ENCODE measurements at regions not wholly inside any gene's neighbourhood (a gene's known extent, or its start where the extent isn't known, plus 50 kb on each side); places are given as distances from the start of the nearest gene placed in this dataset.

- DNase-seq (ENCODE audit: insufficient read length, low spot score) (no peak), FAIRE-seq (no peak)
- no peak for TF ChIP-seq POLR2A (IDR thresholded peaks at IDR 0.05; ENCODE audit: low read depth, low read length)
Measured at GRCh38 chr5:163608621-163609020, 103.2 kb downstream of the MAT2B start.

- FAIRE-seq, result no peak
- TF ChIP-seq POLR2A (IDR thresholded peaks at IDR 0.05; ENCODE audit: low read depth, low read length), result no peak
- no peak for DNase-seq (ENCODE audit: insufficient read length, low spot score)
Measured at GRCh38 chr5:163609910-163610309, 104.5 kb downstream of the MAT2B start.

GRCh38 chr5:163612358-163613149, 107.1 kb downstream of the MAT2B start:
- no peak for FAIRE-seq
- TF ChIP-seq POLR2A (IDR thresholded peaks at IDR 0.05; ENCODE audit: low read depth, low read length), result no peak
- no peak for DNase-seq (ENCODE audit: insufficient read length, low spot score)

- TF ChIP-seq POLR2A (IDR thresholded peaks at IDR 0.05; ENCODE audit: low read depth, low read length), result no peak
- no peak for FAIRE-seq
- no peak for DNase-seq (ENCODE audit: insufficient read length, low spot score)
Measured at GRCh38 chr5:163613150-163613442, 107.7 kb downstream of the MAT2B start.

GRCh38 chr5:163614787-163615186, 109.4 kb downstream of the MAT2B start:
- FAIRE-seq (no peak), DNase-seq (ENCODE audit: insufficient read length, low spot score) (no peak)
- TF ChIP-seq POLR2A (IDR thresholded peaks at IDR 0.05; ENCODE audit: low read depth, low read length), result no peak

GRCh38 chr5:163619273-163619934, 114.0 kb downstream of the MAT2B start:
- TF ChIP-seq POLR2A (IDR thresholded peaks at IDR 0.05; ENCODE audit: low read depth, low read length), result no peak
- no peak for DNase-seq (ENCODE audit: insufficient read length, low spot score)
- FAIRE-seq, result no peak

GRCh38 chr5:163619951-163620350, 114.5 kb downstream of the MAT2B start:
- no peak for FAIRE-seq
- no peak for TF ChIP-seq POLR2A (IDR thresholded peaks at IDR 0.05; ENCODE audit: low read depth, low read length)
- no peak for DNase-seq (ENCODE audit: insufficient read length, low spot score)

GRCh38 chr5:163622799-163623198, 117.4 kb downstream of the MAT2B start:
- DNase-seq (ENCODE audit: insufficient read length, low spot score) (no peak), FAIRE-seq (no peak)
- no peak for TF ChIP-seq POLR2A (IDR thresholded peaks at IDR 0.05; ENCODE audit: low read depth, low read length)

GRCh38 chr5:163623524-163623923, 118.1 kb downstream of the MAT2B start:
- no peak for TF ChIP-seq POLR2A (IDR thresholded peaks at IDR 0.05; ENCODE audit: low read depth, low read length)
- FAIRE-seq (no peak), DNase-seq (ENCODE audit: insufficient read length, low spot score) (no peak)

- TF ChIP-seq POLR2A (IDR thresholded peaks at IDR 0.05; ENCODE audit: low read depth, low read length), result no peak
- DNase-seq (ENCODE audit: insufficient read length, low spot score), result no peak
- no peak for FAIRE-seq
Measured at GRCh38 chr5:163623986-163624385, 118.6 kb downstream of the MAT2B start.

GRCh38 chr5:163624431-163624830, 119.0 kb downstream of the MAT2B start:
- no peak for DNase-seq (ENCODE audit: insufficient read length, low spot score)
- no peak for FAIRE-seq
- TF ChIP-seq POLR2A (IDR thresholded peaks at IDR 0.05; ENCODE audit: low read depth, low read length), result no peak

- no peak for TF ChIP-seq POLR2A (IDR thresholded peaks at IDR 0.05; ENCODE audit: low read depth, low read length)
- FAIRE-seq, result no peak
- DNase-seq (ENCODE audit: insufficient read length, low spot score), result no peak
Measured at GRCh38 chr5:163626904-163627434, 121.5 kb downstream of the MAT2B start.

GRCh38 chr5:163631856-163632255, 126.4 kb downstream of the MAT2B start:
- DNase-seq (ENCODE audit: insufficient read length, low spot score) (no peak), FAIRE-seq (no peak)
- TF ChIP-seq POLR2A (IDR thresholded peaks at IDR 0.05; ENCODE audit: low read depth, low read length), result no peak

- FAIRE-seq (no peak), DNase-seq (ENCODE audit: insufficient read length, low spot score) (no peak)
- TF ChIP-seq POLR2A (IDR thresholded peaks at IDR 0.05; ENCODE audit: low read depth, low read length), result no peak
Measured at GRCh38 chr5:163633926-163634460, 128.6 kb downstream of the MAT2B start.

- FAIRE-seq, result no peak
- no peak for TF ChIP-seq POLR2A (IDR thresholded peaks at IDR 0.05; ENCODE audit: low read depth, low read length)
- DNase-seq (ENCODE audit: insufficient read length, low spot score), result no peak
Measured at GRCh38 chr5:163635631-163636030, 130.2 kb downstream of the MAT2B start.

All from H54 (cell line).